Type B pancreatic cell (in vitro differentiated cells): ENCODE measurements at regions not wholly inside any gene's neighbourhood (a gene's known extent, or its start where the extent isn't known, plus 50 kb on each side); places are given as distances from the start of the nearest gene placed in this dataset.

ENCODE experiments used
- DNase-seq: peaks from one replicate; pipeline ENCODE4 v3.0.0; 2021; ENCODE audit warnings: mixed read lengths; ENCODE audit not compliant: unreplicated experiment; ENCODE audit errors: extremely low spot score
- H3K27ac Mint-ChIP-seq: 2 replicates; pipeline ENCODE4 v1.8.0; 2021; ENCODE audit warnings: mild to moderate bottlenecking, mixed read lengths
- H3K27me3 Mint-ChIP-seq: 2 replicates; pipeline ENCODE4 v1.8.0; 2021; ENCODE audit warnings: mixed read lengths
- H3K36me3 Mint-ChIP-seq: 2 replicates; pipeline ENCODE4 v1.8.0; 2021; ENCODE audit warnings: mixed read lengths
- H3K4me1 Mint-ChIP-seq: one replicate; pipeline ENCODE4 v1.8.0; 2021; ENCODE audit warnings: mixed read lengths; ENCODE audit not compliant: unreplicated experiment
- H3K4me3 Mint-ChIP-seq: 2 replicates; pipeline ENCODE4 v1.8.0; 2021; ENCODE audit warnings: mild to moderate bottlenecking, mixed read lengths
- H3K9me3 Mint-ChIP-seq: 2 replicates; pipeline ENCODE4 v1.8.0; 2021; ENCODE audit warnings: mixed read lengths
- TF ChIP-seq, protein P1 (sequence below): fragments of 200-600 bp; sonication (generic); conservative IDR thresholded peaks from 2 replicates; pipeline ENCODE4 v1.5.0; 2021; ENCODE audit warnings: antibody characterized with exemption, mild to moderate bottlenecking

DNA sequence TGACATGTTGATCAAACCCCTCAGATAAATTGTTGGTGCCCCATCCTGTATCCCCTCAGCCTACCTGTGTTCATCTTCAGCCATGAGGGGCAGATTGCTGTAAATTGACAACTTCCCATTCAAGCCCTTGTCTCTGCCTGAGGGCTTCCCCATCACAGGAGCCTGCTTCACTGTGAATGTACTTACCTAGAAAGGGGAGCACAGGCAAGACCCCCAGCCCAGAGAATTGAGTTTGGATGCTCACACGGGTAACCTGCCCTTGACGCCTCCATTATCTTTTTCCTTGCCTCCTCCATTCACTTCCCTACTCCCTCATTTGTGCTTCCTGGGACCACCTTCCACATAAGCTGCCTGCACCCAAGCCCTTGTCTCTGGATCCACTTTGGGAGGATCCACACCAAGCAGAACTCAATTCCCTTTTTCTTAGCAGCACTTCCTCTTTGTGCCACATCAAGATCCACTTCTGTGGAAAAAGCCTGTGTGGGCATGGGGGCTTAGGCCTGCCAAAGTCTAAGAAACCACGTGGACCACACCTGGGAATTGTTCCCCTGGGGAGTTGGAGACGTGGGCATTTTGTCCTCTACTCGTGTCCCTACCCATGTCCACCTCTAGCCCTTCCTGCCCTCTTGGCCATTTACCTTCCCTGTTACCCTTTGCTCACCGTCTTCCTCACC lies 103.4 kb upstream of the FOXA2 start:
- Mint-ChIP-seq H3K36me3 (no peaks in the 10 kb centered on the region), H3K27me3 (peaks cover 23% of the 10 kb centered on the region), H3K9me3 (no peaks in the 10 kb centered on the region), H3K27ac (no peak overlapping the region), H3K4me1 (peaks cover 6% of the 10 kb centered on the region), H3K4me3 (no peak overlapping the region)
- TF ChIP-seq, protein P1, sequence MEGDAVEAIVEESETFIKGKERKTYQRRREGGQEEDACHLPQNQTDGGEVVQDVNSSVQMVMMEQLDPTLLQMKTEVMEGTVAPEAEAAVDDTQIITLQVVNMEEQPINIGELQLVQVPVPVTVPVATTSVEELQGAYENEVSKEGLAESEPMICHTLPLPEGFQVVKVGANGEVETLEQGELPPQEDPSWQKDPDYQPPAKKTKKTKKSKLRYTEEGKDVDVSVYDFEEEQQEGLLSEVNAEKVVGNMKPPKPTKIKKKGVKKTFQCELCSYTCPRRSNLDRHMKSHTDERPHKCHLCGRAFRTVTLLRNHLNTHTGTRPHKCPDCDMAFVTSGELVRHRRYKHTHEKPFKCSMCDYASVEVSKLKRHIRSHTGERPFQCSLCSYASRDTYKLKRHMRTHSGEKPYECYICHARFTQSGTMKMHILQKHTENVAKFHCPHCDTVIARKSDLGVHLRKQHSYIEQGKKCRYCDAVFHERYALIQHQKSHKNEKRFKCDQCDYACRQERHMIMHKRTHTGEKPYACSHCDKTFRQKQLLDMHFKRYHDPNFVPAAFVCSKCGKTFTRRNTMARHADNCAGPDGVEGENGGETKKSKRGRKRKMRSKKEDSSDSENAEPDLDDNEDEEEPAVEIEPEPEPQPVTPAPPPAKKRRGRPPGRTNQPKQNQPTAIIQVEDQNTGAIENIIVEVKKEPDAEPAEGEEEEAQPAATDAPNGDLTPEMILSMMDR: no peak
- no peak for DNase-seq

DNA sequence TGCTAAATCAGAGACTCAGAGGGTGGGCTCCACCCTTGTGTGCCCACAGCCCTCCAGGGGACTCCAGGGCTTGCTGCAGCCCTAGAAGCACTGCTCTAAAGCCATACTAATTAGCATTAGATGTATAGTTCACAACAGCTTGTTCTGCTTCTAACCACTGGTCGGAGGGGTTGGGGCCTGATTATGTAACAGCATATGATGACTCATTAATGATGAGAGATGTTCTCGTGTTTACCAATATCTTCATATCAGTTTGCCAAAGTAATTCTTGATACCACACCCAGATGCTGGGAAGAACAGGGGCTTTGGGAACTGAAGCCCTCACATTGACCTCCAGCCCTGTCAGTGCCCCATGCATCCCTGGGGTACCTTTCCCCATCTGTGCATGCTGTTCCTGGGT lies 104.1 kb upstream of the FOXA2 start:
- TF ChIP-seq, protein P1: no peak
- H3K27ac Mint-ChIP-seq: no peak overlapping the region
- DNase-seq: no peak

DNA sequence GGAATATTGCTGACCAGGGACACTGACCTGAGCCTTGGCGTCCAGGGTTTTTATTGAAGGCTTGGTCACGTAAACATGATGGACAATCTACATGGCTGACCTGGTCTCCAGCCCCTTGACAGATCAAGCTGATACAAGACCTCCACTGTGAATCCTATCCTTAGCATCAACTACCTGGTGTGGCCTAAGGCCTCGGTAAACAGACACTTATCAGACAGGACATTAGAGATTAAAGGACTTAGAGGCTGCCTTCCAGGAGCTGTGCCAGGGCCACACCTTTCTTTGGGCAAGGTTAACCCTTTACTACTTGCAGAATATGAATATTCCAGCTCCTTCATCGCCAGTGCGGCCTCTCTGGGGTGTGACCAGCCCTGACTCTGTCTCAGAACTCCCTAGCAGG lies 104.9 kb upstream of the FOXA2 start:
- Mint-ChIP-seq H3K4me1 (peaks cover 6% of the 10 kb centered on the region), H3K9me3 (no peaks in the 10 kb centered on the region), H3K4me3 (no peak overlapping the region), H3K36me3 (no peaks in the 10 kb centered on the region), H3K27ac (no peak overlapping the region), H3K27me3 (peaks cover 23% of the 10 kb centered on the region)
- DNase-seq: no peak
- TF ChIP-seq, protein P1: no peak

More for the DNA sequence above, 104.1 kb upstream of the FOXA2 start:
- H3K9me3 Mint-ChIP-seq: no peaks in the 10 kb centered on the region
- peaks cover 23% of the 10 kb centered on the region for H3K27me3 Mint-ChIP-seq
- peaks cover 6% of the 10 kb centered on the region for H3K4me1 Mint-ChIP-seq
- no peaks in the 10 kb centered on the region for H3K36me3 Mint-ChIP-seq
- no peak overlapping the region for H3K4me3 Mint-ChIP-seq

DNA sequence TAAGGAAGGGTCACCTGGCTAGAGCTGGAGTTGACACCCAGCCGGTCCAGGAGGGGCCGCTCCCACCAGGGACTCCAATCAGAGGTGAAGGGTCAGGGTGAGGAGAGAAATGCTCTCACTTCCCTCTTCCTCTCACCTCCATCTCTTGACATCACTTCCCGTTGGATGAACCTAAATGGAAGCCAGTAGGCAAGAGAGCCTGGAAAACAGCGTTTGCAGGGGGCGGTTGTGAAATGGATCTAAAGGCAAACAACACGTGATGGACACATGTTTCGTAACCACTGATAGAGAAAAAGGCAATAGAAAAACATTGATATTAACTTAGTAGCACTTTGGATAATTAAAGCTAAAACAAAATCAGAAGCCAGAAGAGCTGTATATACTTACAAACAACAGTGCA lies 105.6 kb upstream of the FOXA2 start:
- peaks cover 6% of the 10 kb centered on the region for H3K4me1 Mint-ChIP-seq
- H3K9me3 Mint-ChIP-seq: no peaks in the 10 kb centered on the region
- no peaks in the 10 kb centered on the region for H3K36me3 Mint-ChIP-seq
- TF ChIP-seq, protein P1: no peak
- no peak for DNase-seq
- no peak overlapping the region for H3K4me3 Mint-ChIP-seq
- peaks cover 23% of the 10 kb centered on the region for H3K27me3 Mint-ChIP-seq
- no peak overlapping the region for H3K27ac Mint-ChIP-seq

DNA sequence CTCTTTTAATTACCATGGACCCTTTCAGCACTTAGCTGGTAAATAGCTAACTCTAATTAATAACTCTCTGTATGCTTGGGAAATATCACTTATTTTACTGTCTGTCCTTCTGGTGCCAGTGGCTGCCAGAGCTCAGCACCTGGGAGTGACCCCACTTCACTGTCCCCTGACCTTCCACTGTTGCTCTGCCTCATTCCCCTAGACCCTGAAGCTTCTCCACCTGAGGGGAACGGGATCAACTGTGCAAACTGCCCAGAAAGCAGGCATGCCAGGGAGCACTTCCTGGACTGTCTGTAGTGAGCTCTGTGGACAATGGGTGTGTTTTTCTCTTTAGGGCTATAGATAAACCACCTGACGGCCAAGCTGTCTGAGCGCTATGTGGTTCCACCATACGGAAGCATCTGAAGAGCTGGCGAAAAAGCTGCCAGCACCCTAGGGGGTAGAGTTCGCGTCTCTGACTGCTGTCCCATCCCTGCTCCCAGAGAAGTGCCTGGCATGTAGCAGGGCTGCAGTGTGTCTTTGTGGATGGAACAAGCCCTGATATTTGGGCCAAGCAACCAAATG lies 106.3 kb upstream of the FOXA2 start:
- TF ChIP-seq, protein P1: no peak
- H3K4me1 Mint-ChIP-seq: peaks cover 6% of the 10 kb centered on the region
- H3K27me3 Mint-ChIP-seq: peaks cover 20% of the 10 kb centered on the region
- no peak overlapping the region for H3K4me3 Mint-ChIP-seq
- no peaks in the 10 kb centered on the region for H3K9me3 Mint-ChIP-seq
- no peak for DNase-seq
- H3K27ac Mint-ChIP-seq: no peak overlapping the region
- H3K36me3 Mint-ChIP-seq: no peaks in the 10 kb centered on the region
